SU-DHL-6 (cell line): ENCODE measurements at regions not wholly inside any gene's neighbourhood (a gene's known extent, or its start where the extent isn't known, plus 50 kb on each side); places are given as distances from the start of the nearest gene placed in this dataset.

Experiments used
- H2AFZ ChIP-seq: fragments of 200-600 bp; sonication (generic); 2 replicates; pipeline ENCODE4 v1.6.1; 2014; ENCODE audit warnings: low read depth, mild to moderate bottlenecking, moderate library complexity, mixed read lengths, antibody characterized with exemption, low read length; ENCODE audit not compliant: severe bottlenecking
- H3F3A ChIP-seq: fragments of 200-600 bp; shearing (Covaris generic); 2 replicates; pipeline ENCODE4 v1.6.0; 2016; ENCODE audit warnings: antibody characterized with exemption, mild to moderate bottlenecking; ENCODE audit not compliant: insufficient read depth
- H3K27ac ChIP-seq: fragments of 200-600 bp; sonication (generic); 2 replicates; pipeline ENCODE4 v1.5.1; 2016; ENCODE audit warnings: low read depth, mild to moderate bottlenecking, low read length, moderate library complexity, mixed read lengths
- H3K27me3 ChIP-seq: fragments of 200-600 bp; sonication (generic), shearing (Covaris generic); 2 replicates; pipeline ENCODE4 v1.6.0; 2014; ENCODE audit warnings: mild to moderate bottlenecking, low read length
- H3K36me3 ChIP-seq: fragments of 200-600 bp; sonication (generic); 2 replicates; pipeline ENCODE4 v1.6.1; 2014; ENCODE audit warnings: mild to moderate bottlenecking, low read length, mixed read lengths
- H3K4me2 ChIP-seq: fragments of 300-600, 200-600 bp; shearing (Covaris generic), sonication (generic); 2 replicates; pipeline ENCODE4 v1.6.0; 2014; ENCODE audit warnings: low read length, low read depth, mild to moderate bottlenecking; ENCODE audit not compliant: poor library complexity, severe bottlenecking
- H3K4me3 ChIP-seq: fragments of 200-600 bp; sonication (generic); 2 replicates; pipeline ENCODE4 v1.5.1; 2014; ENCODE audit warnings: antibody characterized with exemption, low read length, mild to moderate bottlenecking, mixed read lengths; ENCODE audit not compliant: insufficient read depth, poor library complexity, severe bottlenecking
- H3K79me2 ChIP-seq: fragments of 200-600 bp; sonication (generic); 2 replicates; pipeline ENCODE4 v1.6.1; 2014; ENCODE audit warnings: mild to moderate bottlenecking, low read length, moderate library complexity; ENCODE audit not compliant: insufficient read depth
- H3K9ac ChIP-seq: fragments of 200-600 bp; sonication (generic); 2 replicates; pipeline ENCODE4 v1.7.0; 2014; ENCODE audit warnings: mild to moderate bottlenecking, low read length
- H3K9me2 ChIP-seq: fragments of 200-600 bp; sonication (generic); replicated peaks from 2 replicates; pipeline ENCODE4 v1.6.1; 2014; ENCODE audit warnings: low read length; ENCODE audit not compliant: insufficient read depth
- H3K9me3 ChIP-seq: fragments of 200-600 bp; sonication (generic); 2 replicates; pipeline ENCODE4 v1.6.1; 2014; ENCODE audit warnings: low read length, mixed read lengths; ENCODE audit not compliant: insufficient read depth
- H4K20me1 ChIP-seq: fragments of 200-600 bp; sonication (generic); 2 replicates; pipeline ENCODE4 v1.6.1; 2014; ENCODE audit warnings: low read depth, mild to moderate bottlenecking, antibody characterized with exemption, low read length, moderate library complexity, mixed read lengths
- CTCF ChIP-seq: fragments of 200-600 bp; sonication (generic); IDR thresholded peaks from one replicate; pipeline ENCODE4 v1.5.1; 2017; ENCODE audit warnings: antibody characterized with exemption, mild to moderate bottlenecking, low read length, moderate library complexity; ENCODE audit not compliant: insufficient read depth, poor library complexity, severe bottlenecking
- EZH2phosphoT487 ChIP-seq: fragments of 200-600 bp; sonication (generic), shearing (Covaris generic); conservative IDR thresholded peaks from 2 replicates; pipeline ENCODE4 v1.6.1; 2018; ENCODE audit warnings: mild to moderate bottlenecking, antibody characterized with exemption, low read length, moderate library complexity, mixed read lengths

GRCh38 chrX:110442635-110443034 is 84.0 kb downstream of the RTL9 start:
- no peaks in the 10 kb centered on the region for H3K79me2 ChIP-seq
- no peaks in the 10 kb centered on the region for H3F3A ChIP-seq
- H4K20me1 ChIP-seq, result no peaks in the 10 kb centered on the region
- no peaks in the 10 kb centered on the region for H3K27me3 ChIP-seq
- no peaks in the 10 kb centered on the region for H3K36me3 ChIP-seq
- H3K9me2 ChIP-seq, result no peaks in the 10 kb centered on the region
- no peak overlapping the region for H2AFZ ChIP-seq
- H3K9ac ChIP-seq, result no peak overlapping the region
- no peaks in the 10 kb centered on the region for H3K9me3 ChIP-seq
- TF ChIP-seq EZH2phosphoT487, result no peak
- TF ChIP-seq CTCF, result no peak
- H3K4me2 ChIP-seq, result no peak overlapping the region
- H3K4me3 ChIP-seq, result no peak overlapping the region
- H3K27ac ChIP-seq, result no peak overlapping the region

- Histone ChIP-seq H3K4me3 (no peak overlapping the region), H4K20me1 (no peaks in the 10 kb centered on the region), H3K36me3 (no peaks in the 10 kb centered on the region), H3K9ac (no peak overlapping the region), H3K79me2 (no peaks in the 10 kb centered on the region), H3K27me3 (no peaks in the 10 kb centered on the region), H3K4me2 (no peak overlapping the region), H2AFZ (no peak overlapping the region), H3K9me2 (no peaks in the 10 kb centered on the region), H3F3A (no peaks in the 10 kb centered on the region), H3K27ac (no peak overlapping the region), H3K9me3 (no peaks in the 10 kb centered on the region)
- TF ChIP-seq CTCF (no peak), EZH2phosphoT487 (no peak)
Observed at GRCh38 chrX:110444996-110445395, 86.3 kb downstream of the RTL9 start.

- no peak overlapping the region for H3K4me3 ChIP-seq
- no peaks in the 10 kb centered on the region for H3F3A ChIP-seq
- no peaks in the 10 kb centered on the region for H3K36me3 ChIP-seq
- no peaks in the 10 kb centered on the region for H3K9me2 ChIP-seq
- TF ChIP-seq EZH2phosphoT487, result no peak
- TF ChIP-seq CTCF, result no peak
- H2AFZ ChIP-seq, result no peak overlapping the region
- H3K9me3 ChIP-seq, result no peaks in the 10 kb centered on the region
- H3K79me2 ChIP-seq, result no peaks in the 10 kb centered on the region
- no peaks in the 10 kb centered on the region for H4K20me1 ChIP-seq
- no peak overlapping the region for H3K9ac ChIP-seq
- no peak overlapping the region for H3K27ac ChIP-seq
- H3K4me2 ChIP-seq, result no peak overlapping the region
- no peaks in the 10 kb centered on the region for H3K27me3 ChIP-seq
Observed at GRCh38 chrX:110448459-110448858, 89.8 kb downstream of the RTL9 start.
